Activated CD4-positive, CD25-positive, alpha-beta regulatory T cell treated with anti-CD3 and anti-CD28 coated beads, Interleukin-2, amount 50 U/mL, for 24 hours (primary cell): ENCODE measurements at regions not wholly inside any gene's neighbourhood (a gene's known extent, or its start where the extent isn't known, plus 50 kb on each side); places are given as distances from the start of the nearest gene placed in this dataset.

Experiments used
- ATAC-seq, 2 donors: fragments of 150-1000 bp; cut with Tn5 transposase; one replicate each; pipeline ENCODE4 v1.10.0; 2021; ENCODE audit warnings: mild to moderate bottlenecking in 1 of 2, moderate library complexity in 1 of 2

DNA sequence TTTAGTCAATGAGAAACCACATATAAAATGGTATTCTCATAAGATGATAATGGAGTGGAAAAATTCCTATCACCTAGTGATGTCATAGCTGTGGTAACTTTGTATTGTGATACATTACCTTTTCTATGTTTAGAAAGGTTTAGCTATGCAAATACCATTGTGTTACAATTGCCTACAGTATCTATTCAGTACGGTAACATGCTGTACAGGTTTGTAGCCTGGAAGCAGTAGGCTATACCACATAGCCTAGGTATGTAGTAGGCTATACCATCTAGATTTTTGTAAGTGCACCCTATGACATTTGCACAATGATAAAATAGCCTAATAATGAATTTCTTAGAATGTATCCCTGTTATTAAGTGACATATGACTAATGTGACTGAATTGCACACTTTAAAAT lies 50.5 kb upstream of the CCDC196 start:
- peak in 1 of 2 donors; percentile 24 for ATAC-seq
